T-cell (primary cell): ENCODE measurements at regions not wholly inside any gene's neighbourhood (a gene's known extent, or its start where the extent isn't known, plus 50 kb on each side); places are given as distances from the start of the nearest gene placed in this dataset.

Source experiments
- ATAC-seq, 4 experiments: fragments of 200-7000 bp in 3 of 4; fragments of 150-1000 bp in 1 of 4; cut with Tn5 transposase; replicated peaks in 1 of 4; 1 replicate in 3 of 4; 2 replicates in 1 of 4; pipeline ENCODE4 v1.10.0; 2021; ENCODE audit warnings: moderate library complexity in 3 of 4, mild to moderate bottlenecking in 2 of 4, moderate number of reproducible peaks in 1 of 4
- CTCF ChIA-PET, 2 donors: fragments of 300-600 bp; sonication (Branson Sonifier 250); formaldehyde crosslinking; loops; one replicate each; lab custom pipeline; 2022; ENCODE audit warnings: antibody characterized with exemption in 2 of 2; lab: Charles Lee
- POLR2A ChIA-PET, 2 donors: fragments of 300-600 bp; sonication (Branson Sonifier 250); formaldehyde crosslinking; loops; one replicate each; lab custom pipeline; 2022; ENCODE audit warnings: antibody characterized with exemption in 2 of 2; lab: Charles Lee
- DNase-seq, 35 experiments: peaks; one replicate each; pipeline versions ENCODE4 v3.0.0 to v3.0.0-alpha.2; 2013 to 2023
- H3K27ac ChIP-seq: one replicate; pipeline ENCODE4 v1.5.1; 2013; ENCODE audit warnings: low read length
- H3K27me3 ChIP-seq, 2 experiments: replicated peaks in 1 of 2; 1 replicate in 1 of 2; 2 replicates in 1 of 2; pipeline versions ENCODE4 v1.6.1 to v1.7.0; 2013; ENCODE audit warnings: low read length in 1 of 2, mixed read lengths in 1 of 2; ENCODE audit not compliant: control insufficient read depth in 2 of 2, insufficient read depth in 2 of 2; ENCODE audit errors: extremely low read depth in 1 of 2
- H3K36me3 ChIP-seq, 2 donors: 1 replicate in 1 of 2; 2 replicates in 1 of 2; pipeline versions ENCODE4 v1.6.1 to v1.7.0; 2013; ENCODE audit warnings: low read length in 1 of 2; ENCODE audit not compliant: control insufficient read depth in 2 of 2, insufficient read depth in 1 of 2; ENCODE audit errors: extremely low read depth in 1 of 2
- H3K4me1 ChIP-seq, 2 experiments: 1 replicate in 1 of 2; 2 replicates in 1 of 2; pipeline versions ENCODE4 v1.6.1 to v1.7.0; 2013; ENCODE audit warnings: low read length in 2 of 2, mixed read lengths in 1 of 2; ENCODE audit not compliant: insufficient read depth in 2 of 2, control insufficient read depth in 1 of 2; ENCODE audit errors: extremely low read depth in 1 of 2
- H3K4me3 ChIP-seq, 2 donors: 1 replicate in 1 of 2; 2 replicates in 1 of 2; pipeline versions ENCODE4 v1.5.1 to v1.7.0; 2013; ENCODE audit warnings: mild to moderate bottlenecking in 2 of 2, low read length in 1 of 2, moderate library complexity in 1 of 2; ENCODE audit not compliant: control insufficient read depth in 1 of 2; ENCODE audit errors: extremely low read depth in 1 of 2
- H3K9me3 ChIP-seq: 2 replicates; pipeline ENCODE4 v1.7.0; 2013
- H3K27ac Mint-ChIP-seq, 2 donors: one replicate each; pipeline ENCODE4 v1.8.0; 2020 to 2021; ENCODE audit warnings: mild to moderate bottlenecking in 2 of 2, mixed read lengths in 2 of 2
- H3K27me3 Mint-ChIP-seq, 2 donors: one replicate each; pipeline ENCODE4 v1.8.0; 2021 to 2022; ENCODE audit warnings: mixed read lengths in 2 of 2
- H3K36me3 Mint-ChIP-seq: one replicate; pipeline ENCODE4 v1.8.0; 2021; ENCODE audit warnings: mixed read lengths
- H3K4me1 Mint-ChIP-seq, 3 donors: one replicate each; pipeline ENCODE4 v1.8.0; 2020 to 2022; ENCODE audit warnings: mixed read lengths in 3 of 3, mild to moderate bottlenecking in 1 of 3
- H3K4me3 Mint-ChIP-seq, 3 donors: one replicate each; pipeline ENCODE4 v1.8.0; 2020 to 2022; ENCODE audit warnings: mild to moderate bottlenecking in 3 of 3, mixed read lengths in 3 of 3, moderate library complexity in 3 of 3
- H3K9me3 Mint-ChIP-seq, 3 donors: one replicate each; pipeline ENCODE4 v1.8.0; 2020 to 2022; ENCODE audit warnings: mixed read lengths in 3 of 3
- WGBS: methylation state at CpG from one replicate; pipeline ENCODE4 v1.1.5; 2013; ENCODE audit warnings: missing lambda C conversion rate; ENCODE audit not compliant: insufficient coverage; 5-methylcytosine and 5-hydroxymethylcytosine counted together

- H3K27ac Mint-ChIP-seq = no peak overlapping the region
- ChIA-PET CTCF (no interaction called here), POLR2A (no interaction called here)
- no peaks in the 10 kb centered on the region for H3K36me3 ChIP-seq
- H3K27ac ChIP-seq = no peak overlapping the region
- peaks cover 1 to 6% (median 3%) of the 10 kb centered on the region in 3 donors for H3K9me3 Mint-ChIP-seq
- no peaks in the 10 kb centered on the region for H3K27me3 Mint-ChIP-seq
- H3K9me3 ChIP-seq = no peaks in the 10 kb centered on the region
- H3K36me3 Mint-ChIP-seq = no peaks in the 10 kb centered on the region
- DNase-seq (no peak), ATAC-seq (no peak)
- H3K4me3 ChIP-seq = no peak overlapping the region
- no peaks in the 10 kb centered on the region for H3K4me1 Mint-ChIP-seq
- H3K27me3 ChIP-seq = no peaks in the 10 kb centered on the region
- no peaks in the 10 kb centered on the region for H3K4me1 ChIP-seq
- no peak overlapping the region for H3K4me3 Mint-ChIP-seq
Observed at GRCh38 chr5:93163010-93163663, 417.9 kb downstream of the NR2F1-AS1 start.

- no peak overlapping the region for H3K4me3 ChIP-seq
- Mint-ChIP-seq H3K4me1 (no peaks in the 10 kb centered on the region), H3K27me3 (no peaks in the 10 kb centered on the region), H3K4me3 (no peak overlapping the region), H3K9me3 (peaks cover 1 to 8% (median 3%) of the 10 kb centered on the region in 3 donors), H3K27ac (no peak overlapping the region), H3K36me3 (no peaks in the 10 kb centered on the region)
- ATAC-seq (no peak), DNase-seq (no peak)
- no peaks in the 10 kb centered on the region for H3K9me3 ChIP-seq
- ChIA-PET CTCF (no interaction called here), POLR2A (no interaction called here)
- WGBS = 100% methylated on average over 1 of the region's 1 CpG
- no peaks in the 10 kb centered on the region for H3K4me1 ChIP-seq
- no peaks in the 10 kb centered on the region for H3K27me3 ChIP-seq
- H3K36me3 ChIP-seq = no peaks in the 10 kb centered on the region
- no peak overlapping the region for H3K27ac ChIP-seq
Observed at GRCh38 chr5:93161661-93162654, 419.1 kb downstream of the NR2F1-AS1 start.

GRCh38 chr5:93158841-93159240, 422.2 kb downstream of the NR2F1-AS1 start:
- DNase-seq (no peak), ATAC-seq (no peak)
- no peaks in the 10 kb centered on the region for H3K4me1 ChIP-seq
- H3K4me3 ChIP-seq = no peak overlapping the region
- Mint-ChIP-seq H3K4me3 (no peak overlapping the region), H3K9me3 (peaks cover 0 to 6% (median 3%) of the 10 kb centered on the region in 3 donors), H3K36me3 (no peaks in the 10 kb centered on the region), H3K27me3 (no peaks in the 10 kb centered on the region), H3K4me1 (no peaks in the 10 kb centered on the region), H3K27ac (no peak overlapping the region)
- H3K36me3 ChIP-seq = no peaks in the 10 kb centered on the region
- WGBS = 73% methylated on average over 3 of the region's 3 CpGs
- no peaks in the 10 kb centered on the region for H3K27me3 ChIP-seq
- H3K27ac ChIP-seq = no peak overlapping the region
- ChIA-PET CTCF (interaction anchor here in 1 of 2 donors (0.7 kb wide), 1 partner anchor 1975 kb away, joined by 3 read pairs; no protein-coding TSS in a partner anchor), POLR2A (no interaction called here)
- no peaks in the 10 kb centered on the region for H3K9me3 ChIP-seq

- Histone ChIP-seq H3K4me1 (no peaks in the 10 kb centered on the region), H3K9me3 (no peaks in the 10 kb centered on the region), H3K27ac (no peak overlapping the region), H3K4me3 (no peak overlapping the region), H3K36me3 (no peaks in the 10 kb centered on the region), H3K27me3 (no peaks in the 10 kb centered on the region)
- DNase-seq (no peak), ATAC-seq (no peak)
- H3K27me3 Mint-ChIP-seq = no peaks in the 10 kb centered on the region
- ChIA-PET CTCF (interaction anchor here in 1 of 2 donors (0.6 kb wide), 1 partner anchor 494 kb away, joined by 3 read pairs; no protein-coding TSS in a partner anchor), POLR2A (no interaction called here)
- H3K36me3 Mint-ChIP-seq = no peaks in the 10 kb centered on the region
- H3K9me3 Mint-ChIP-seq = peaks cover 0 to 6% (median 3%) of the 10 kb centered on the region in 3 donors
- H3K4me3 Mint-ChIP-seq = no peak overlapping the region
- H3K4me1 Mint-ChIP-seq = no peaks in the 10 kb centered on the region
- WGBS = 93% methylated on average over 3 of the region's 5 CpGs
- H3K27ac Mint-ChIP-seq = no peak overlapping the region
Observed at GRCh38 chr5:93156566-93156965, 424.5 kb downstream of the NR2F1-AS1 start.

- no peak overlapping the region for H3K4me3 Mint-ChIP-seq
- POLR2A ChIA-PET = no interaction called here
- Histone ChIP-seq H3K4me3 (no peak overlapping the region), H3K36me3 (no peaks in the 10 kb centered on the region), H3K27me3 (no peaks in the 10 kb centered on the region), H3K27ac (no peak overlapping the region), H3K9me3 (no peaks in the 10 kb centered on the region), H3K4me1 (no peaks in the 10 kb centered on the region)
- H3K27me3 Mint-ChIP-seq = no peaks in the 10 kb centered on the region
- peaks cover 0 to 6% (median 3%) of the 10 kb centered on the region in 3 donors for H3K9me3 Mint-ChIP-seq
- CTCF ChIA-PET = no interaction called here
- DNase-seq (no peak), ATAC-seq (no peak)
- no CpG with 5 or more reads among the region's 1 CpG for WGBS
- H3K4me1 Mint-ChIP-seq = no peaks in the 10 kb centered on the region
- no peaks in the 10 kb centered on the region for H3K36me3 Mint-ChIP-seq
- H3K27ac Mint-ChIP-seq = no peak overlapping the region
Observed at GRCh38 chr5:93154535-93154934, 426.5 kb downstream of the NR2F1-AS1 start.

- no peak overlapping the region for H3K27ac Mint-ChIP-seq
- CTCF ChIA-PET = no interaction called here
- peaks cover 0 to 6% (median 3%) of the 10 kb centered on the region in 3 donors for H3K9me3 Mint-ChIP-seq
Observed at GRCh38 chr5:93153461-93153860, 427.6 kb downstream of the NR2F1-AS1 start.

More at GRCh38 chr5:93153461-93153860, 427.6 kb downstream of the NR2F1-AS1 start:
- no peaks in the 10 kb centered on the region for H3K27me3 ChIP-seq
- DNase-seq = no peak
- H3K9me3 ChIP-seq = no peaks in the 10 kb centered on the region
- H3K4me1 Mint-ChIP-seq = no peaks in the 10 kb centered on the region
- no peaks in the 10 kb centered on the region for H3K4me1 ChIP-seq
- H3K27ac ChIP-seq = no peak overlapping the region
- H3K27me3 Mint-ChIP-seq = no peaks in the 10 kb centered on the region
- H3K4me3 ChIP-seq = no peak overlapping the region
- no peak overlapping the region for H3K4me3 Mint-ChIP-seq
- POLR2A ChIA-PET = no interaction called here
- H3K36me3 Mint-ChIP-seq = no peaks in the 10 kb centered on the region
- no peak for ATAC-seq
- H3K36me3 ChIP-seq = no peaks in the 10 kb centered on the region
- 57% methylated on average over 1 of the region's 3 CpGs for WGBS
